NCI-H2196 treated with DMSO at 0.1 percent for 48 hours (cell line): ENCODE measurements at regions not wholly inside any gene's neighbourhood (a gene's known extent, or its start where the extent isn't known, plus 50 kb on each side); places are given as distances from the start of the nearest gene placed in this dataset.

ENCODE experiments used
- DNase-seq: peaks from one replicate; lab custom pipeline; 2025; ENCODE audit not compliant: unreplicated experiment; lab: John Stamatoyannopoulos, UW

DNA sequence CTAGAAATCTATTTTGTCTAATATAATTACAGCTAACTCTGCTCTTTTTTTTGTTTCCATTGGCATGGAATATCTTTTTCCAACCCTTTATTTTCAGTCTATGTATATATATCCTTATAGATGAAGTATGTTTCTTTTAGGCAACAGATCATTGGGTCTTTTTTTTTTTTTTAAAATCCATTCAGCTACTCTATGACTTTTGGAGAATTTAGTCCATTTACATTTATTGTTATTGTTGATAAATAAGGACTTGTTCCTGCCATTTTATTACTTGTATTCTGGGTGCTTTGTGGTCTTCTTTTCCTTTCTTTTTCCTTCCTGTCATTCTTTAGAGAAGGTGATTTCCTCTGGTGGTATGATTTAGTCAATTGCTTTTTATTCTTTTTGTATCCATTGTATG lies 296.8 kb downstream of the SMARCA2 start:
- no peak for DNase-seq

DNA sequence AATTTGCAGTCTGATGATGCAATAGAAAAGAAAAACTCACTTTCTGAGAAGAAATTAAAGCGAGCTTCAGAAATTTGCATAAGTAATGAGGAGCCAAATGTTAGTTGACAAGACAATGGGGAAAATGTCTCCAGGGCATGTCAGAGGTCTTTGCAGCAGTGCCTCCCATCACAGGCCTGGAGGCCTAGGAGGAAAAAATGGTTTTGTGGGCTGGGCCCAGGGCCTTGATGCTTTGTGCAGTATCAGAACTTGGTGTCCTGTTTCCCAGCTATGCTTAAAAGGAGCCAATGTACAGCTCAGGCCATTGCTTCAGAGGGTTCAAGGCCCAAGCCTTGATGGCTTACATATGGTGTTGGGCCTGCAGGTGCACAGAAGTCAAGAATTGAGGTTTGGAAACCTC lies 298.4 kb downstream of the SMARCA2 start:
- DNase-seq = no peak

DNA sequence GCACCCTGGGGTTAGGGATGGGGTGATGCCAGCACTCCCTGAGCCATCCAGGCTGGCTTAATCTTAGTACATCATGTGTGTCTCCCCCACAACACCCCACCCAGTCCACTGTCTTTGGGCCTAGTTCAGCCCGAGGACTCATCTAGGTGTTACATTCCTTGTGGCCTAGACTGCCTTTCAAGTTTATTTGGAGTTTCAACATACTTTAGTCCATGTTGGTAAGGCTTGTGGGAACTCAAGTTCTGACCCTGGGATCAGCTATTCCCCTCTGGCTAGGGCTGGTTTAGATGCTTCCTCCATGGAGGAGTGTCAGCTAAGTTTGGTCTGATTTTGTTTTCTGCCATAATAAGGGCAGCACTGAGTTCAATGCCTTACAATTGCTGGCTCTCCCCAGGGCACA lies 302.4 kb downstream of the SMARCA2 start:
- no peak for DNase-seq

DNA sequence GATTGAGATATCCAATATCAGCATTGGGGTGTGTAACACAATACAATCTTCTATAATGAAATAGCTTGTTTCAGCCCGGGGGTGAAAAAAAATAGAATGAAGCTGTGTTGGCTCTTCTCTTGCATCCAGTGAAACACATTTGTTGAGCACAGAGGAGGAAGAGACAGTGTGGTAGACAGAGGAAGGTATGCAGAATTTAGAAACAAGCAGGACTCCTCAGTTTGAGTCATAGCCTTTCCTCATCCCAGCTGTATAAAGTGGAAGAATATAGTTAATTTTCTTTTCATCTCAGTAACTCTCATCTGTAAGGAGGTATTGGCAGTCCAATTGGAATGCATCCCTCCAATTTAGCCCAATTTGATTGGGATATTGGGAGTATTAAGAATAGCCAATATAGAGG lies 302.2 kb upstream of the VLDLR start:
- DNase-seq = no peak

DNA sequence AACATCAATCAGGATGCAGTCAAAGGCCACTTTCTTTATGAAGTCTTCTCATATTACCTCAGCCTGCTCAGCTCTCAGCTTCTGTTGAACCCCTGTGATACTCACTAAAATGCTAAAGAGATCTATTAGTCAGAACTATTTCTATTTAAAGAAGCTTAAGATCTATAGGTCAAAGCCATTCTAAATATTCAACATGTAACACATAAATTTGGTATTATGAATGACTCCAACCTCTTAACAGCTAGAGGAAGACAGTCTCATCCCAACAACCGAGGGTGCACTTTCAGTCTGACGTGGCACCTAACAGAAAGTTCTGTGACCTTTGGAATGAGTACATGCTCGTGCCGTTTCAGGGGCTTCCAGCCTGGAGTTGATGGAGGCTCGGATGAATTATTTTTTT lies 301.5 kb upstream of the VLDLR start:
- DNase-seq = no peak

DNA sequence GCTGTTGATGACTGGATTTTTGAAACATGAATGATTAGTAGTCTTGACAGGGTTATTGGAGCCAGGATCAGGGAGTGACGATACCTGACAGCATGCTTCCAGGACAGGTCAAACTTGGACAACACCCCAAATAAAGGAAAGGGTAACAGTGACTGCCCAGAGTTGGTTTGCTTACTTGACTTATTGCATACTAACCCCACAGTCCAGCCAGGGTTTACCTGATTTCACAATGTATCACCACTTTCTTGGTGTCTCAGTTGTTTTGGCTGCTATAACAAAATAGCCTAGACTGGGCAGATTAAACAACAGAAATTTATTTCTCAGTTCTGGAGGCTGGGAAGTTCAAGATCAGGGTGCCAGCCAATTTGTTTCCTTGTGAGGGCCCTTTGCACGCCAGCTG lies 301.0 kb upstream of the VLDLR start:
- no peak for DNase-seq

DNA sequence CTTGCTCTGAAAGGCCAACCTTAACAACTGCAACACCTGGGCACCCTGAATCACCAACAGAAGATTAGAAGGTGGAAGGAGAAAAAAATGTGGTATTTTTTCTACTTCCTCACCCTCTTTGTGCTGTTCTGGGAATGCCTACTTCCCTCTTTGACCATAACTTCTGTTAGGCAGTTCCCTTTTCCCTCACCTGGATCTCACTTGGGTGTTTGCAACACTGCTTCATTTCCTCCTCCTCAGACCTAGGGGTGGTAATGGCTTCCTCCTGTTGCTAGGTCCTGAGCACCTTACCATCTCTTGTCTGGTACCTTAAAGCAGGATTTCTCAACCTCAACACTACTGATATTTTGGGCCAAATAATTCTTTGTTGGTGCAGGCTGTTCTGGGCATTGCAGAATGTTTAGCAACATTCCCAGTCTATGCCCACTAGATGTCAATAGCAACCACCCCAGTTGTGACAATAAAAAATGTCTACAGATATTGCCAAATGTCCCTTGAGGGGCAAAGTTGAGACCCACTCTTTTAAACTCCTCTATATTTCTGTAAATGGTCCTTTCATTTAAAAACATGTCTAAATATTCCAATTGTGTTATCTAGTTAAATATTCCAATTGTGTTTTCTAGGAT lies 300.0 kb upstream of the VLDLR start:
- no peak for DNase-seq

DNA sequence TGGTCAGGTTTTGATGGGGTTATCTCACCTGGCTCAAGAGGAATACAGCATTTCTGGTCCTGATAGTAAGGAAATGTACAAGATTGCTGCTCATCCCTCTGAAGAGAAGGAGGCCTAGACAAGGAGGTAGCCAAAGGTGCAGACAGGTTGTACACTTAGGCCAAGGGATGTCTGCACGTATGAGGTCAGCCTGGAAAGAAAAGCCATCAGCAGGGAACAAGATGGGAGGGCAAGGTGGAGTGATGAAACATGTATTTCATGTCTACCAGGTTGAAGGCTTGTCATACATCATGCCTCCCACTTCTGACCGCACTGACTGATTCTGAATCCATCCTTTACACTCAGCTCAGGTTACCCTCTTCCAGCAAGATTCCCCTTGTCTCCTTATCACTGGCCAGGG lies 296.8 kb upstream of the VLDLR start:
- DNase-seq = no peak

DNA sequence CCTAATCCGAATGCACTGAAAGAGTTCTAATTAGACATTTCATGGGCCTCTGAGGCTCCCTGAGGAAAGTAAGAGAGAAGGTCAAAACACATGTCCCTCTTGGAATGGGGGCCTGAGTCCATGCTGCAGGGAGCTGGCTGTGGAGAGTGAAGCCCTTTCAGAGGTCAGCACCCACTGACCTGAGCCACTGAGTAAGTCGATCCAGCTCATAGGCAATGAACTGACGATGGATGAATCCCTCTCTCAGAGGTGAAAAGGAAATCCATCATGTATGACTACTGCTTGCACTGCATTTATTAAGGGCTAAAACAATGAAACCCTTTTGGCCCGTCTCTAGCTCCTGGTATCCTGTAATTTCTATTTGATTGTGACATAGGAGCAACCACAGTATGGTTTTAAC lies 288.9 kb upstream of the VLDLR start:
- DNase-seq = no peak

DNA sequence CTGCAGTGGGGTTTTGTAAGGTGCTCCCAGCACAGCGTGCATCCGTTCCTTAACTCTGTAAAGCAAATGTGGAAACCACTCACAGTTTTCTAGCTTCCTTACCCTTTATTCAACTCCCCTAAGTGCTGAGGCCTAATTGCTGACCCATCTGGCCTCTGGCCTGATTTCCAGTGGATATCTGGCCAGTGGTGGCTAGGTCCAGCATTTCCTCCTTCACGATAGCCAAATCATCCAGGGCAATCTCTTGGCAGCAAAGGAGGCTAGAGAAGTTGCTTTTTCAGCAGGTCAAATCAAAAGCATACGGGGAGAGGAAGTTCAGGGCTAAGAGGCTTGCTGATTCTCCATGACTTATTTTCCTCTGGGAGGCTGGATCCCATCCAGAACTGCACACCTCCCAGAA lies 286.3 kb upstream of the VLDLR start:
- no peak for DNase-seq

DNA sequence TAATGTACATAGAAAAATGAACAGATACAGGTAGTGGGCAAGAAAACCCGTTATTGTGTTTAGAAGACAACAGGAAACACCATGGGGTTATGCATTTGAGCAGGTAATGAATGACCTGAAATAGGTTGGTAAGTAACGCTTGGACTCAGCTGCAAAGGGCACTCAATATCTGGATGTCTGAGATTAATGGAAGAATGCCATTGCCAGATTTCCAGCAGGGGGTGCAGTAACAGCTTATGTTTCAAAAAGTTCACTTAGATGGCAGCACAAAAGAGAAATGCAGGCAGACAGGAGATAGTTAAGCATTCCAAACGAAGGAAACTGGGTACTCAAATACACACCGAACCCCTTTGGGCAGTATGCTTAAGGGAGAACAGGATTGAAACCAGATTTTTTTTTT lies 285.5 kb upstream of the VLDLR start:
- no peak for DNase-seq

DNA sequence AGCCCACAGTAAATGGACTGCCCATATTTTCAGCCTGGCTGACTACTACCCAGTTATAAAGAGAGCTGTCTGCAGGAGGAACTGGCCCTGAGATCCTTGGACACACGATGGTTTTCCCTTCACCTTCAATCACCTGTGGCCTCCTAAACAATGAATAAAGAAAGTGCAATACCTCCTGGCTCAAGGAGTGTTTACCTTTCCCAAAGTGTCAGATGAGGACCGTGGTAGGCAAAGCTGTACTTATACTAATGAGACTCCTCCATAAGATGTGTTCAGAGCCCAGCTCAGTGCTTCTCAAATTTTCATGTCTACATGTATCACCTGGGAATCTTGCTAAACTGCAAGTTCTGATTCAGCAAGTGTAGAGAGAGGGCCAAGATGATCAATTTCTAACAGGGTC lies 284.5 kb upstream of the VLDLR start:
- DNase-seq = no peak

DNA sequence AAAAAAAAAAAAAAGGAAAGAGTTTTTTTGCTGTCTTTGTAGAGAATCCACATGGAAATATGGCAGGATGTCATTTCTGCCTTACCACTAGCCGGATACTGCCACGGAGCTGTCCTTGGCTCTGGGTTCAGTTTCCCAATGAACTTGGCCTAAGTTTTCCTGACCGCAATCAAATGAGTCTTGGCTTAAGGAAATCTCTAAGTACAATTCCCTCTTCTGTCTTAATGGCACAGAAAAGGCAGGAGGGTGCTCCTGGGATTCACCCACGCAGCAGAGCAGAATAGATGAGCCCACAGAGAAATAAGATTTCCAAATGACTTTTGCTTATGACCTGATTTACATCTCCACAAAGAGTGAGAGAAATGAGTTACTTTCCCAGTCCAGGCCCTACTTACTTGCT lies 284.0 kb upstream of the VLDLR start:
- no peak for DNase-seq

DNA sequence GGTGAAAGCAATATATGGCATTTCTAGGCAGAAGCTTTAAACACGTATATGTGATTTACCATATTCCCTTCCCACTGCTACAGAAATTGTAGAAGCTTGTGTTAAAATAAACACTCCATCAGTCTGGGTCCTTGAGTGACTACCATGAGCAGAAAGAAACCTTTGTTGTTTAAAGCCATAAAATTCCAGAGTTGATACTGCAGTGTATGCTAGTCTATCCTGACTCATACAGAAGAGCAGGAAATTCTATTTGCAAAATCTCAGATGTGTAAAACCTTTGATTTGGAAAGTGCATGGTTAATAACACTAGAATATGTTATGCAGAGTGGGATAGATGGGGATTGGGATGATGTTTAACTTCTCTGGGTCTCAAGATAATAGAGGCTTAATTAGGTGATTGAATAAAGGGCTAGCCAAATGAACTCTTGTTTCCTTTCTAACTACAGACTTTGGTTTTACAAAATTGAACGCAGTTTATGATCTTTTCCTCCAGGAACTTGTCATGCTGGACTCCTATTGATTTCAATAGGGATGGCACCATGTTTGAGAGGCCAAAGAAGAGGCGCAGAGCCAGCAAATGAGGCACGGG lies 282.7 kb upstream of the VLDLR start:
- no peak for DNase-seq

DNA sequence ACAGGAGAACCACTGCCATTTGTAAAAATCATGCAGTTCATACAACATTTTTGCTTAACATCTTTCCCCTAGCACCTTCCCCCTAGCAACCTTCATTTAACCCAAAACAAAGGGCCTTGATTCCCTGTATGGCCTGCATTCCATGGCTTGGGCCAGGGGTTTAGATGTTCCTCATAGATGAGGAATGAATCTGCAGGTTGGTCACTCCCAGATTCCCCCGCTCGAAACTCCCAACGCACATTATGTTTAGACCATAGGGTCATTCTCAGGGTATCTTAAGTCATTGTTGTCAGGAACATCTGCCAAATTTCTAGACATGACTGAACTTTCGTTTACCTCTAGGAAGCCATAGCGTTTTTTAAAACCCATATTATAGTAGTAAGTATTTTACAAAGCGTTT lies 282.2 kb upstream of the VLDLR start:
- DNase-seq = no peak

DNA sequence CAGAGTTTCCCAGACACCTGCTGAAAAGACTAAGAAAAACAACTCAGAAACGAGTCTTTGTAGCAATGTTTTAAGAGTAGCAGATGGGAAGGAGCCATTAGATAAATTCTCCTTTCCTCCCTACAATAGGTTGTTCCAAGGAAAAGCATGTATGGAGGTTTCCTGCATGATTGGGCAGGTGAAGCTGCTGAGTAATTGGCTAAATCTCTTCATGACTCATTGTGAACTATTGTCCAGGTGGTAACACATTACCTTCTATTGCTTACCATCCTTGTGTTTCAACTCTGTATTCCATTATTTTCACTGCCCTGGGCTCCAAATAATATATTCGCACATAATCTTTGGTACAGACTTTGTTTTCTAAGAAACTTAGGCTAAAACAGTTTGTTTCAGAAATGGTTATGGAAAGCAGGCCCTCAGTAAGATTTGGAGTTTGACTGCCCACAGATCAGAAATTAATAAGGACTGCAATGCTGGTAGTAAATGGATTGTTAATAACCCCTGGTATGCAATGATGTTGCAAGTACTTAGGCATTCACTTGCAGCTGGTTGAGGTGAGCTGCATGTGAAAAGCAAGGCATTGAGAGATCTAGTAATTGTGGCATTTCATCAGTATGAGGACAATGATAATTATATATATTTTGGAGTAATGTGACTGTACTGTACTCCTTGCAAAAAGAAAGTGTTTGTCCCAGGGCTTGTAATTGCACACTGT lies 281.4 kb upstream of the VLDLR start:
- no peak for DNase-seq

DNA sequence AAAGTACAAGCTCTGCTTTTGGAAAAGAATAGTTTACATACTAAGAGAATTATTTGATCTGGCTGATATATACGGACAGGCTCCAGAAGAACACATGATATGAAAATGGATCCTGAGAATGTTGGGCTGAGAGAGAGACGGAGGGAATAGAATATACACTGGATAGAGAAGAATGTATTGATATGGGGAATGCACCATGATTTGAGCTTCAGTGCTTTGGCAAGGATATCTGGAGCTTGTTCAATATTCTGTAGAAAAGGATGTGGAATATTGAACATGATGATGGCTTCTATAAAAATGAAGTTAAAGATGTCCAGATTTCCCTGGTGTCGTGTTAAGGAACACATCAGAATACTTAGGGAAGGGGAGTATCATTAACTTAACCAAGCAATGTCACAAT lies 280.5 kb upstream of the VLDLR start:
- no peak for DNase-seq

DNA sequence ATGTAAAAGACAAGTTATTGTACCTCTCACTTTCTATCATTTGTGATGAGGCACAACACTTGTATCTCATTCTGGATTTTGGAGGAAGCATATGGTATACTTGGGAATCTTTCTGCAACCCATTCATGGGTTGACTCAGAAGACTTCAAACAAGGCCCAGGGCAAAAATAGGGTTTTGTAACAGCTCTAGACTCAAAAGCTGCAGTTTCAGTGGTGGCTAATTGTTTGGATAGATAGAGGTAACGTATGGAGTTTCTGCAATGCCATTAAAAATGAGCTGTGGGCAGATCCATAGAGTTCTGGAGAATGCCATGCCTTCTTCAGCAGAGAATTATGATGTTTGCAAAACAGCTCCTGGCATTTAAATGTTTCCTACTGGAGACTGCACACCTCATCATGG lies 279.6 kb upstream of the VLDLR start:
- no peak for DNase-seq

DNA sequence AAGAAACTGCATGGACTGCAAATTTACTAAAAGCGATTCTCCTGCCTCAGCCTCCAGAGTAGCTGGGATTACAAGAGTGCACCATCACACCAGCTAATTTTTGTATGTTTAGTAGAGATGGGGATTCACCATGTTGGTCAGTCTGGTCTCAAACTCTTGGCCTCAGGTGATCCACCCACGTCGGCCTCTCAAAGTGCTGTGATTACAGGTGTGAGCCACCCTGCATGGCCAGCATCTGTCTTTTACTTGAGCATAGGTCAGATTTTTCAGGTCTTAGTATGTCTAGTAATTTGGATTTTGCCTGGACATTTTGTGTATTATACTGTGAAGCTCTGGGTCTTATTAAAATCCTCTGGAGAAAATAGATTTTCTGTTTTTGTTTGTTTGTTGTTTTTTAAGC lies 277.8 kb upstream of the VLDLR start:
- DNase-seq = no peak

DNA sequence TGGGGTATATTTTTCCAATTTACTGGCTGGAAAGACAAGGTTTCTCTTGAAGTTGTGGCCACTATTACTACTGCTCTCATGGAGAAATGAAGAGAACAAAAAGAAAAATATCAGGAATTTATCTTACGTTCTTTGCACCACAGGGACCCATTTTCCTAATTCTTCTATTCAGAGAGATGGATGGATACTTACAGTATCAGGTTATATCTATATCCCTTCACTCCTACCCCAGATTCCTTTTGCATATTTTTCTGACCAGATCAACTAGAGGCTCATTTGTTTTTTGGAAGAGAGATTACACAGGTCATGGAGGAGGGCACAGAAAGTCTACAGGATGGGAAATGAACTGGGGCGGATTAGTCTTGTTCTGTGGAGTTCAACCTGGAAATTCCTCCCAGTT lies 277.2 kb upstream of the VLDLR start:
- DNase-seq = no peak

DNA sequence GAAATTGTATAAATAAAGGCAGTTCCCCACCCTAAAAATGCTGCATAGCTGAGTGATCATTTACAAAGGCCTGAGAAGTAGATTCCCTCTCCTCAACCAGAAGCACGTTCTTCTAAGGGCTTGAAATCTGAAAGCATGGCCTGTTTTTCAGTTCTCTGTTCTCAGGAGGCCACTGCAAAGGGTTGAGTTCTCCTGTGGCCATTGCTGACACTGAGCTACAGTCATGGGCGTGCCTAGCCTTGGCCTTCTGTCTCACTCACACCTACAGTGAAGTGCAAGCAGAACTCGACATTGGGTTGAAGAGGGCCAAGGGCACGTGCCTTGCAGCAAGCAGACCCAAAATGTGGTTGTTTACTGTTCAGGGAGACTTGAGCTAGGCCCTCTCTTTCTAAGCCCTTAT lies 276.6 kb upstream of the VLDLR start:
- no peak for DNase-seq

DNA sequence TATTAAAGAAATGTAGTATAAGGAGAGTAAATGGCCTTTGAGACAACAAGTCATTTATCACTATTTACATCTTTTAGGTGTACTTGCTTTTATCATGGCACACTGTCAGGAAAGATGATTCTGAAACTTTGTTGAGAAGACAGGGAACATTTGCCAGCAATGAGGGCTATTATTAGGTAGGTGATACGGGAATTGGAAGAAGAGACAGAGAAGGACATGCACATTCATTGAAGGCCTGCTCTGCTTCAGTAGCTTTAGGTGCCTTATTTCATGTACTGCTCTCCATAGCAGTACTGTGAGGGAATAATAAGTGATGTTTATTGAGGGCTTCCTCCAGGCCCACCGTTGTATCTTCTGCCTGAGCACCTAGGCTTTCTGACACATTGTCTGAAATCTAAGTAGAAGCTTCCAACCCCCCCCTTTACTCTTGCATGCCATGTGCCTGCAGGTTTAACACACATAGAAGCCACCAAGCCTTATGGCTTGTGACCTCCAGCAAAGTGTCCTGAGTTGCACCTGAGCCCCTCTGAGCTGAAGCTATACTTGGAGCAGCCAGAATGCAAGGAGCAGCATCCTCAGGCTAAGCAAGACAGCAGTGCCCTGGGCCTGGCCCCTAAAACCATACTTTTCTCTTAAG lies 275.2 kb upstream of the VLDLR start:
- no peak for DNase-seq
